ENCODE measurements at regions not wholly inside any gene's neighbourhood (a gene's known extent, or its start where the extent isn't known, plus 50 kb on each side); places are given as distances from the start of the nearest gene placed in this dataset.

GRCh38 chr7:117951691-117952280 is 78.5 kb upstream of the CTTNBP2 start:
- no peak overlapping the region for H3K4ac ChIP-seq (ENCODE audit: low read depth, low read length)
- no peak overlapping the region for H2AK5ac ChIP-seq (ENCODE audit: low read depth, low read length)
- ATAC-seq (ENCODE audit: low read depth) (no peak), DNase-seq (no peak)
- BruUV-seq (replicated peaks), result no TSS peak
- no peak overlapping the region for H3K4me3 ChIP-seq (ENCODE audit: insufficient read depth, low read depth, low read length)
- H2AK9ac ChIP-seq (replicated peaks; ENCODE audit: low read depth, low read length, poor library complexity), result no peak overlapping the region
- no peaks in the 10 kb centered on the region for H3K4me1 ChIP-seq (ENCODE audit: control insufficient read depth, insufficient read depth, low read length)
- no peak overlapping the region for H3K18ac ChIP-seq (ENCODE audit: low read depth, low read length)
- H3K36me3 ChIP-seq (ENCODE audit: control insufficient read depth, insufficient read depth, low read length), result no peaks in the 10 kb centered on the region
- H2BK15ac ChIP-seq (ENCODE audit: low read depth, low read length), result no peak overlapping the region
- H4K91ac ChIP-seq (ENCODE audit: insufficient read depth, low read depth, low read length), result no peak overlapping the region
- no peak overlapping the region for H3K56ac ChIP-seq (ENCODE audit: extremely low read depth, insufficient read depth, low read length)
- no peak overlapping the region for H3K9ac ChIP-seq (ENCODE audit: low read depth, low read length)
- no peak overlapping the region for H4K5ac ChIP-seq (ENCODE audit: low read depth, low read length)
- dilution Hi-C loops (cut with HindIII; ENCODE audit: low sequenced_read_pairs, unreplicated experiment), result no loop called here
- intact Hi-C loops (cut with micrococcal nuclease), result no loop called here
- POLR2A ChIA-PET (ENCODE audit: unreplicated experiment), result no interaction called here
- no peak overlapping the region for H2AFZ ChIP-seq (replicated peaks; ENCODE audit: low read length, poor library complexity)
- no peak for TF ChIP-seq NFE2L2 (IDR thresholded peaks at IDR 0.05; ENCODE audit: low read depth, low read length)
- TF ChIP-seq, protein P1, sequence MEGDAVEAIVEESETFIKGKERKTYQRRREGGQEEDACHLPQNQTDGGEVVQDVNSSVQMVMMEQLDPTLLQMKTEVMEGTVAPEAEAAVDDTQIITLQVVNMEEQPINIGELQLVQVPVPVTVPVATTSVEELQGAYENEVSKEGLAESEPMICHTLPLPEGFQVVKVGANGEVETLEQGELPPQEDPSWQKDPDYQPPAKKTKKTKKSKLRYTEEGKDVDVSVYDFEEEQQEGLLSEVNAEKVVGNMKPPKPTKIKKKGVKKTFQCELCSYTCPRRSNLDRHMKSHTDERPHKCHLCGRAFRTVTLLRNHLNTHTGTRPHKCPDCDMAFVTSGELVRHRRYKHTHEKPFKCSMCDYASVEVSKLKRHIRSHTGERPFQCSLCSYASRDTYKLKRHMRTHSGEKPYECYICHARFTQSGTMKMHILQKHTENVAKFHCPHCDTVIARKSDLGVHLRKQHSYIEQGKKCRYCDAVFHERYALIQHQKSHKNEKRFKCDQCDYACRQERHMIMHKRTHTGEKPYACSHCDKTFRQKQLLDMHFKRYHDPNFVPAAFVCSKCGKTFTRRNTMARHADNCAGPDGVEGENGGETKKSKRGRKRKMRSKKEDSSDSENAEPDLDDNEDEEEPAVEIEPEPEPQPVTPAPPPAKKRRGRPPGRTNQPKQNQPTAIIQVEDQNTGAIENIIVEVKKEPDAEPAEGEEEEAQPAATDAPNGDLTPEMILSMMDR (conservative IDR thresholded peaks at IDR 0.05; ENCODE audit: low read depth, low read length), result no peak
- TF ChIP-seq FOS (IDR thresholded peaks at IDR 0.05; ENCODE audit: low read depth, low read length), result no peak
- TF ChIP-seq RCOR1 (IDR thresholded peaks at IDR 0.05; ENCODE audit: insufficient replicate concordance, low read length), result no peak
- no peak for TF ChIP-seq MAZ (IDR thresholded peaks at IDR 0.05; ENCODE audit: borderline replicate concordance, low read depth, low read length)
- no peak for TF ChIP-seq ELK1 (IDR thresholded peaks at IDR 0.05; ENCODE audit: borderline replicate concordance, low read depth, low read length)
- TF ChIP-seq POLR2A (IDR thresholded peaks at IDR 0.05; ENCODE audit: low read depth, low read length), result no peak
- TF ChIP-seq, protein P2, sequence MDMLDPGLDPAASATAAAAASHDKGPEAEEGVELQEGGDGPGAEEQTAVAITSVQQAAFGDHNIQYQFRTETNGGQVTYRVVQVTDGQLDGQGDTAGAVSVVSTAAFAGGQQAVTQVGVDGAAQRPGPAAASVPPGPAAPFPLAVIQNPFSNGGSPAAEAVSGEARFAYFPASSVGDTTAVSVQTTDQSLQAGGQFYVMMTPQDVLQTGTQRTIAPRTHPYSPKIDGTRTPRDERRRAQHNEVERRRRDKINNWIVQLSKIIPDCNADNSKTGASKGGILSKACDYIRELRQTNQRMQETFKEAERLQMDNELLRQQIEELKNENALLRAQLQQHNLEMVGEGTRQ (IDR thresholded peaks at IDR 0.05; ENCODE audit: low read depth, low read length), result no peak
- no peak for TF ChIP-seq CHD1 (IDR thresholded peaks at IDR 0.05; ENCODE audit: low read depth, low read length)
- TF ChIP-seq SMC3 (IDR thresholded peaks at IDR 0.05; ENCODE audit: low read depth, low read length), result no peak
- no peak for TF ChIP-seq RAD21 (IDR thresholded peaks at IDR 0.05; ENCODE audit: low read length)
- TF ChIP-seq MAFK (IDR thresholded peaks at IDR 0.05; ENCODE audit: low read depth, low read length), result no peak
- TF ChIP-seq RFX5 (IDR thresholded peaks at IDR 0.05; ENCODE audit: low read depth, low read length), result no peak
- no peak for TF ChIP-seq MXI1 (IDR thresholded peaks at IDR 0.05; ENCODE audit: borderline replicate concordance, low read depth, low read length)
- no peak for TF ChIP-seq CEBPB (IDR thresholded peaks at IDR 0.05; ENCODE audit: low read depth, low read length)
- TF ChIP-seq BHLHE40 (IDR thresholded peaks at IDR 0.05; ENCODE audit: low read depth, low read length), result no peak
- H4K20me1 ChIP-seq (ENCODE audit: insufficient read depth, low read length), result no peaks in the 10 kb centered on the region
- H4K8ac ChIP-seq (ENCODE audit: low read depth in 2 of 2, low read length in 2 of 2), result no peak overlapping the region
- no peak overlapping the region for H3K23ac ChIP-seq (ENCODE audit: low read depth, low read length)
- no peak overlapping the region for H2BK20ac ChIP-seq (ENCODE audit: low read depth, low read length)
- CTCF ChIA-PET, result no interaction called here
- H3K27ac ChIP-seq (ENCODE audit: insufficient read depth, low read length), result no peak overlapping the region
- in situ Hi-C loops (cut with MboI; ENCODE audit: low sequenced_read_pairs), result no loop called here
- no peaks in the 10 kb centered on the region for H3K27me3 ChIP-seq (ENCODE audit: control insufficient read depth, insufficient read depth, low read length)
- no peaks in the 10 kb centered on the region for H3K79me1 ChIP-seq (ENCODE audit: low read depth in 1 of 2, low read length in 2 of 2)
- no peak overlapping the region for H3K14ac ChIP-seq (replicated peaks; ENCODE audit: low read depth, low read length)
- H3K4me2 ChIP-seq (ENCODE audit: low read depth, low read length), result no peak overlapping the region
- H3K9me1 ChIP-seq (ENCODE audit: insufficient read depth, low read length), result no peaks in the 10 kb centered on the region
- H2BK120ac ChIP-seq (ENCODE audit: low read depth, low read length), result no peak overlapping the region
- H2BK5ac ChIP-seq (ENCODE audit: low read depth, low read length, poor library complexity, severe bottlenecking), result no peak overlapping the region
- H3K9me3 ChIP-seq (ENCODE audit: control insufficient read depth, insufficient read depth, low read length), result no peaks in the 10 kb centered on the region
- no CpG with 5 or more reads among the region's 4 CpGs for WGBS, 2 experiments (ENCODE audit: extremely low coverage in 2 of 2, insufficient read length in 1 of 2)

All from IMR-90 (cell line).